Adipocyte (in vitro differentiated cells): ENCODE measurements at regions not wholly inside any gene's neighbourhood (a gene's known extent, or its start where the extent isn't known, plus 50 kb on each side); places are given as distances from the start of the nearest gene placed in this dataset.

Experiments
- DNase-seq: peaks from one replicate; pipeline ENCODE4 v3.0.0-alpha.2; 2015; ENCODE audit warnings: low read depth
- H3K27me3 ChIP-seq: replicated peaks from 2 replicates; pipeline ENCODE4 v1.7.0; 2013; ENCODE audit warnings: mild to moderate bottlenecking, low read length, moderate library complexity; ENCODE audit not compliant: control insufficient read depth, insufficient read depth
- H3K36me3 ChIP-seq: 2 replicates; pipeline ENCODE4 v1.7.0; 2013; ENCODE audit warnings: low read length, mild to moderate bottlenecking, moderate library complexity; ENCODE audit not compliant: control insufficient read depth, insufficient read depth, severe bottlenecking
- H3K4me1 ChIP-seq: 2 replicates; pipeline ENCODE4 v1.7.0; 2013; ENCODE audit warnings: mild to moderate bottlenecking, low read length, moderate library complexity; ENCODE audit not compliant: control insufficient read depth, insufficient read depth
- H3K4me3 ChIP-seq: 2 replicates; pipeline ENCODE4 v1.7.0; 2013; ENCODE audit warnings: mild to moderate bottlenecking, low read length, moderate library complexity
- H3K9ac ChIP-seq: 2 replicates; pipeline ENCODE4 v1.7.0; 2013; ENCODE audit warnings: mild to moderate bottlenecking, low read length, moderate library complexity
- H3K9me3 ChIP-seq: 2 replicates; pipeline ENCODE4 v1.7.0; 2013; ENCODE audit warnings: mild to moderate bottlenecking, low read length, moderate library complexity; ENCODE audit not compliant: control insufficient read depth

- no peaks in the 10 kb centered on the region for H3K9me3 ChIP-seq
- H3K27me3 ChIP-seq: no peaks in the 10 kb centered on the region
- H3K36me3 ChIP-seq: no peaks in the 10 kb centered on the region
- H3K4me3 ChIP-seq: no peak overlapping the region
- H3K9ac ChIP-seq: no peak overlapping the region
- no peaks in the 10 kb centered on the region for H3K4me1 ChIP-seq
- DNase-seq: no peak
Observed at GRCh38 chr3:68055215-68055614, 400.8 kb upstream of the SUCLG2 start.

- Histone ChIP-seq H3K4me3 (no peak overlapping the region), H3K36me3 (no peaks in the 10 kb centered on the region), H3K27me3 (no peaks in the 10 kb centered on the region), H3K9ac (no peak overlapping the region), H3K9me3 (no peaks in the 10 kb centered on the region), H3K4me1 (no peaks in the 10 kb centered on the region)
- no peak for DNase-seq
Observed at GRCh38 chr3:68049776-68050175, 395.4 kb upstream of the SUCLG2 start.

- H3K9me3 ChIP-seq: no peaks in the 10 kb centered on the region
- H3K4me1 ChIP-seq: no peaks in the 10 kb centered on the region
- H3K36me3 ChIP-seq: no peaks in the 10 kb centered on the region
- H3K27me3 ChIP-seq: no peaks in the 10 kb centered on the region
- H3K4me3 ChIP-seq: no peak overlapping the region
- no peak for DNase-seq
- no peak overlapping the region for H3K9ac ChIP-seq
Observed at GRCh38 chr3:68045976-68046375, 391.6 kb upstream of the SUCLG2 start.

- no peak for DNase-seq
- Histone ChIP-seq H3K36me3 (no peaks in the 10 kb centered on the region), H3K9me3 (no peaks in the 10 kb centered on the region), H3K4me1 (no peaks in the 10 kb centered on the region), H3K27me3 (no peaks in the 10 kb centered on the region), H3K9ac (no peak overlapping the region), H3K4me3 (no peak overlapping the region)
Observed at GRCh38 chr3:68033867-68034266, 379.5 kb upstream of the SUCLG2 start.

- Histone ChIP-seq H3K9ac (no peak overlapping the region), H3K4me3 (no peak overlapping the region), H3K27me3 (no peaks in the 10 kb centered on the region), H3K36me3 (no peaks in the 10 kb centered on the region), H3K4me1 (no peaks in the 10 kb centered on the region), H3K9me3 (no peaks in the 10 kb centered on the region)
- DNase-seq: no peak
Observed at GRCh38 chr3:68032209-68032608, 377.8 kb upstream of the SUCLG2 start.

- no peaks in the 10 kb centered on the region for H3K4me1 ChIP-seq
- no peaks in the 10 kb centered on the region for H3K36me3 ChIP-seq
- no peaks in the 10 kb centered on the region for H3K9me3 ChIP-seq
- H3K9ac ChIP-seq: no peak overlapping the region
- H3K4me3 ChIP-seq: no peak overlapping the region
- H3K27me3 ChIP-seq: no peaks in the 10 kb centered on the region
- DNase-seq: no peak
Observed at GRCh38 chr3:68025189-68025588, 370.8 kb upstream of the SUCLG2 start.

- Histone ChIP-seq H3K9ac (no peak overlapping the region), H3K27me3 (no peaks in the 10 kb centered on the region), H3K4me1 (no peaks in the 10 kb centered on the region), H3K36me3 (no peaks in the 10 kb centered on the region), H3K4me3 (no peak overlapping the region), H3K9me3 (no peaks in the 10 kb centered on the region)
- no peak for DNase-seq
Observed at GRCh38 chr3:68019876-68020275, 365.5 kb upstream of the SUCLG2 start.

- no peak overlapping the region for H3K4me3 ChIP-seq
- H3K9me3 ChIP-seq: no peaks in the 10 kb centered on the region
- no peaks in the 10 kb centered on the region for H3K27me3 ChIP-seq
- no peak overlapping the region for H3K9ac ChIP-seq
- H3K36me3 ChIP-seq: no peaks in the 10 kb centered on the region
- no peaks in the 10 kb centered on the region for H3K4me1 ChIP-seq
- peak; percentile 3 for DNase-seq
Observed at GRCh38 chr3:68018275-68018674, 363.9 kb upstream of the SUCLG2 start.

GRCh38 chr3:68017069-68017468 is 362.7 kb upstream of the SUCLG2 start:
- H3K4me1 ChIP-seq: no peaks in the 10 kb centered on the region
- no peak for DNase-seq
- no peak overlapping the region for H3K9ac ChIP-seq
- no peaks in the 10 kb centered on the region for H3K36me3 ChIP-seq
- H3K4me3 ChIP-seq: no peak overlapping the region
- no peaks in the 10 kb centered on the region for H3K27me3 ChIP-seq
- H3K9me3 ChIP-seq: no peaks in the 10 kb centered on the region

GRCh38 chr3:68009900-68010299 is 355.5 kb upstream of the SUCLG2 start:
- no peaks in the 10 kb centered on the region for H3K9me3 ChIP-seq
- H3K4me3 ChIP-seq: no peak overlapping the region
- DNase-seq: no peak
- no peaks in the 10 kb centered on the region for H3K36me3 ChIP-seq
- H3K9ac ChIP-seq: no peak overlapping the region
- no peaks in the 10 kb centered on the region for H3K4me1 ChIP-seq
- H3K27me3 ChIP-seq: peaks cover 13% of the 10 kb centered on the region

GRCh38 chr3:68007621-68008226 is 353.3 kb upstream of the SUCLG2 start:
- Histone ChIP-seq H3K36me3 (no peaks in the 10 kb centered on the region), H3K27me3 (peaks cover 20% of the 10 kb centered on the region), H3K4me3 (no peak overlapping the region), H3K4me1 (no peaks in the 10 kb centered on the region), H3K9ac (no peak overlapping the region), H3K9me3 (no peaks in the 10 kb centered on the region)
- DNase-seq: peak; percentile 2

GRCh38 chr3:68006646-68007045 is 352.2 kb upstream of the SUCLG2 start:
- Histone ChIP-seq H3K4me1 (no peaks in the 10 kb centered on the region), H3K4me3 (no peak overlapping the region), H3K9ac (no peak overlapping the region), H3K9me3 (peaks cover 3% of the 10 kb centered on the region), H3K36me3 (no peaks in the 10 kb centered on the region), H3K27me3 (peaks cover 20% of the 10 kb centered on the region)
- DNase-seq: no peak
